Prostate gland (tissue), 2 donors: ENCODE measurements at regions not wholly inside any gene's neighbourhood (a gene's known extent, or its start where the extent isn't known, plus 50 kb on each side); places are given as distances from the start of the nearest gene placed in this dataset.

Source experiments
- CTCF ChIP-seq, 4 experiments: fragments of 200-600 bp in 2 of 4; fragments of 450-650 bp in 2 of 4; sonication (generic) in 2 of 4; IDR thresholded peaks; 1 replicate in 3 of 4; 2 replicates in 1 of 4; pipeline ENCODE4 v1.5.1; 2016 to 2019; ENCODE audit warnings: antibody characterized with exemption in 4 of 4, mild to moderate bottlenecking in 2 of 4, moderate library complexity in 2 of 4
- POLR2A ChIP-seq: fragments of 450-650 bp; IDR thresholded peaks from one replicate; pipeline ENCODE4 v1.6.1; 2016; ENCODE audit warnings: antibody characterized with exemption, mild to moderate bottlenecking
- POLR2AphosphoS5 ChIP-seq: sonication (generic); formaldehyde crosslinking; IDR thresholded peaks from one replicate; pipeline ENCODE4 v1.6.1; 2017; ENCODE audit warnings: antibody characterized with exemption

GRCh38 chr22:48536541-48537342, 1290.9 kb downstream of the BRD1 start:
- TF ChIP-seq CTCF (IDR thresholded peaks at IDR 0.05) (no peak), POLR2A (no peak), POLR2AphosphoS5 (no peak)
